ENCODE measurements at regions not wholly inside any gene's neighbourhood (a gene's known extent, or its start where the extent isn't known, plus 50 kb on each side); places are given as distances from the start of the nearest gene placed in this dataset.

GRCh38 chr1:234542211-234542850, 63.4 kb upstream of the TARBP1 start:
- ATAC-seq (no peak), DNase-seq (no peak)
- Histone ChIP-seq H3K9me3 (no peaks in the 10 kb centered on the region), H3K4me3 (no peak overlapping the region), H3K27ac (no peak overlapping the region), H3K36me3 (no peaks in the 10 kb centered on the region), H3K4me1 (peaks cover 33% of the 10 kb centered on the region), H3K27me3 (ENCODE audit: low read depth) (no peaks in the 10 kb centered on the region)
- TF ChIP-seq CTCF (IDR thresholded peaks at IDR 0.05): no peak
- intact Hi-C loops (cut with DNase I): no loop called here

- Histone ChIP-seq H3K36me3 (no peaks in the 10 kb centered on the region), H3K9me3 (no peaks in the 10 kb centered on the region), H3K27ac (no peak overlapping the region), H3K27me3 (ENCODE audit: low read depth) (no peaks in the 10 kb centered on the region), H3K4me1 (peaks cover 42% of the 10 kb centered on the region), H3K4me3 (no peak overlapping the region)
- intact Hi-C loops (cut with DNase I): no loop called here
- no peak for TF ChIP-seq CTCF (IDR thresholded peaks at IDR 0.05)
- DNase-seq: no peak
- no peak for ATAC-seq
These were observed 62.5 kb upstream of the TARBP1 start for GRCh38 chr1:234541286-234541975.

GRCh38 chr1:234540404-234540762, 61.4 kb upstream of the TARBP1 start:
- TF ChIP-seq CTCF (IDR thresholded peaks at IDR 0.05): no peak
- Histone ChIP-seq H3K36me3 (no peaks in the 10 kb centered on the region), H3K27ac (no peak overlapping the region), H3K4me3 (no peak overlapping the region), H3K27me3 (ENCODE audit: low read depth) (no peaks in the 10 kb centered on the region), H3K9me3 (no peaks in the 10 kb centered on the region), H3K4me1 (peaks cover 46% of the 10 kb centered on the region)
- intact Hi-C loops (cut with DNase I): no loop called here
- DNase-seq (no peak), ATAC-seq (no peak)

- Histone ChIP-seq H3K9me3 (no peaks in the 10 kb centered on the region), H3K27ac (no peak overlapping the region), H3K36me3 (no peaks in the 10 kb centered on the region), H3K4me1 (peaks cover 47% of the 10 kb centered on the region), H3K27me3 (ENCODE audit: low read depth) (no peaks in the 10 kb centered on the region), H3K4me3 (no peak overlapping the region)
- ATAC-seq: no peak
- TF ChIP-seq CTCF (IDR thresholded peaks at IDR 0.05): no peak
- intact Hi-C loops (cut with DNase I): no loop called here
- DNase-seq: no peak
These were observed 60.9 kb upstream of the TARBP1 start for GRCh38 chr1:234539666-234540403.

- ATAC-seq (no peak), DNase-seq (no peak)
- Histone ChIP-seq H3K27me3 (ENCODE audit: low read depth) (no peaks in the 10 kb centered on the region), H3K36me3 (no peaks in the 10 kb centered on the region), H3K4me1 (peaks cover 48% of the 10 kb centered on the region), H3K9me3 (no peaks in the 10 kb centered on the region), H3K4me3 (no peak overlapping the region), H3K27ac (peak overlapping the region; percentile 14)
- no peak for TF ChIP-seq CTCF (IDR thresholded peaks at IDR 0.05)
- intact Hi-C loops (cut with DNase I): no loop called here
These were observed 60.1 kb upstream of the TARBP1 start for GRCh38 chr1:234538930-234539649.

All from lower lobe of right lung (tissue), 2 donors.